ENCODE measurements at regions not wholly inside any gene's neighbourhood (a gene's known extent, or its start where the extent isn't known, plus 50 kb on each side); places are given as distances from the start of the nearest gene placed in this dataset.

DNA sequence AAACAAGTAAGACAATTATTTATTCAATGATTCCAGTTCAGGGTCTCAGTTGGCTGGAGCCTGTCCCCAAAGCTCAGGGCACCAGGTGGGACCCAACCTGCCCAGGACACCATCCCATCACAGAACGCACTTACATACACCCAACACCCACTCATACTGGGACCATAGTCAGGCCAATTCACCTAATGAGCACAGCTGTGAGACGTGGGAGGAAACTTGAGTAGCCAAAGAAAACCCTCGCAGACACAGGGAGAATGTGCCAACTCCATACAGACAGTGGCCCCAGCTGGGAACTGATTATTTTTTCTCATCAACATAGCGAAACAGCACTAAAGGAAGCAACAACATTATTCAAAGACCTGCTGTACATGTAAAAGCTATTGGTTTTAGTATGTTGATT, 58.6 kb upstream of the DOK5 start:
- H3K27me3 Mint-ChIP-seq (ENCODE audit: low read depth in 3 of 3) = peaks cover 1 to 3% (median 2%) of the 10 kb centered on the region in 3 donors
- H3K27me3 ChIP-seq (ENCODE audit: control insufficient read depth in 2 of 2, insufficient read depth in 2 of 2, low read length in 2 of 2) = no peaks in the 10 kb centered on the region
- WGBS (ENCODE audit: insufficient coverage) = 83% methylated on average over 1 of the region's 4 CpGs

DNA sequence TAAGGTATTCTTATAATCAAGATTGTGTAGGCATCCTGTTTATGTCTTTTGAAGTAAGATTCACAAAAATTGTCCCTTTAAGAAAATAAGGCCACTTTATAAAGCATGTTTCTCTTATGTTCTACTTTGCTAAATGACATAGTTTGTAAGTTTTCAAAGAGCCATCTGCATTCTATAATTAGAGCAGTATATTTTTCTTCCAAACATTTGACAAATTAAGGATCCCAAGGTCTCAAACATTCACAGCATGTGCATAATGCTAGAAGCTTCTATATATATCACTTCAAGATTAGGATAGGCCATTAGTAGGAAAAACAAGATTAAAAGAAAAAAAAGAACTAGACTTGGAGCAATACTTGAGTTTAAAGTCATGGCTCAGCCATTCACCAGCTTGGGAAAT, 55.9 kb upstream of the DOK5 start:
- Histone ChIP-seq H3K27ac (ENCODE audit: low read depth in 1 of 2, low read length in 2 of 2) (no peak overlapping the region), H2AFZ (ENCODE audit: insufficient read depth, low read depth, low read length, poor library complexity, severe bottlenecking) (no peak overlapping the region), H3K79me2 (ENCODE audit: insufficient read depth, low read length) (no peaks in the 10 kb centered on the region), H3K4me1 (ENCODE audit: control insufficient read depth in 1 of 2, insufficient read depth in 2 of 2, low read length in 2 of 2) (no peaks in the 10 kb centered on the region), H3K4me2 (replicated peaks; ENCODE audit: extremely low read depth, low read length, poor library complexity, severe bottlenecking) (no peak overlapping the region), H3K4me3 (replicated peaks in 1 of 3; ENCODE audit: low read depth in 2 of 3, low read length in 3 of 3) (no peak overlapping the region), H3K36me3 (replicated peaks in 1 of 2; ENCODE audit: control insufficient read depth in 1 of 2, insufficient read depth in 2 of 2, low read length in 2 of 2) (no peaks in the 10 kb centered on the region), H3K9ac (ENCODE audit: insufficient read depth, low read length, poor library complexity, severe bottlenecking) (no peak overlapping the region), H3K27me3 (ENCODE audit: control insufficient read depth in 2 of 2, insufficient read depth in 2 of 2, low read length in 2 of 2) (no peaks in the 10 kb centered on the region), H3K9me3 (replicated peaks in 1 of 2; ENCODE audit: control insufficient read depth in 1 of 2, insufficient read depth in 1 of 2, low read length in 2 of 2) (peaks cover 4 to 7% of the 10 kb centered on the region in 2 donors), H4K20me1 (ENCODE audit: insufficient read depth, low read length) (no peaks in the 10 kb centered on the region)
- Mint-ChIP-seq H3K27ac (no peak overlapping the region), H3K27me3 (ENCODE audit: low read depth in 3 of 3) (peaks cover 0 to 1% (median 0%) of the 10 kb centered on the region in 3 donors), H3K9me3 (peaks cover 2 to 11% (median 7%) of the 10 kb centered on the region in 7 donors), H3K4me3 (no peak overlapping the region), H3K4me1 (no peaks in the 10 kb centered on the region), H3K36me3 (no peaks in the 10 kb centered on the region)
- intact Hi-C loops (cut with micrococcal nuclease) = no loop called here
- TF ChIP-seq, protein P1, sequence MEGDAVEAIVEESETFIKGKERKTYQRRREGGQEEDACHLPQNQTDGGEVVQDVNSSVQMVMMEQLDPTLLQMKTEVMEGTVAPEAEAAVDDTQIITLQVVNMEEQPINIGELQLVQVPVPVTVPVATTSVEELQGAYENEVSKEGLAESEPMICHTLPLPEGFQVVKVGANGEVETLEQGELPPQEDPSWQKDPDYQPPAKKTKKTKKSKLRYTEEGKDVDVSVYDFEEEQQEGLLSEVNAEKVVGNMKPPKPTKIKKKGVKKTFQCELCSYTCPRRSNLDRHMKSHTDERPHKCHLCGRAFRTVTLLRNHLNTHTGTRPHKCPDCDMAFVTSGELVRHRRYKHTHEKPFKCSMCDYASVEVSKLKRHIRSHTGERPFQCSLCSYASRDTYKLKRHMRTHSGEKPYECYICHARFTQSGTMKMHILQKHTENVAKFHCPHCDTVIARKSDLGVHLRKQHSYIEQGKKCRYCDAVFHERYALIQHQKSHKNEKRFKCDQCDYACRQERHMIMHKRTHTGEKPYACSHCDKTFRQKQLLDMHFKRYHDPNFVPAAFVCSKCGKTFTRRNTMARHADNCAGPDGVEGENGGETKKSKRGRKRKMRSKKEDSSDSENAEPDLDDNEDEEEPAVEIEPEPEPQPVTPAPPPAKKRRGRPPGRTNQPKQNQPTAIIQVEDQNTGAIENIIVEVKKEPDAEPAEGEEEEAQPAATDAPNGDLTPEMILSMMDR (IDR thresholded peaks at IDR 0.05) = no peak
- DNase-seq = no peak

More for the DNA sequence above, 58.6 kb upstream of the DOK5 start:
- DNase-seq = no peak
- H3K9me3 ChIP-seq (replicated peaks in 1 of 2; ENCODE audit: control insufficient read depth in 1 of 2, insufficient read depth in 1 of 2, low read length in 2 of 2) = no peaks in the 10 kb centered on the region
- no peaks in the 10 kb centered on the region for H3K79me2 ChIP-seq (ENCODE audit: insufficient read depth, low read length)
- no peaks in the 10 kb centered on the region for H3K4me1 ChIP-seq (ENCODE audit: control insufficient read depth in 1 of 2, insufficient read depth in 2 of 2, low read length in 2 of 2)
- H3K4me1 Mint-ChIP-seq = no peaks in the 10 kb centered on the region
- no peak overlapping the region for H2AFZ ChIP-seq (ENCODE audit: insufficient read depth, low read depth, low read length, poor library complexity, severe bottlenecking)
- no peaks in the 10 kb centered on the region for H3K36me3 Mint-ChIP-seq
- no peak overlapping the region for H3K4me3 ChIP-seq (replicated peaks in 1 of 3; ENCODE audit: low read depth in 2 of 3, low read length in 3 of 3)
- no peak overlapping the region for H3K27ac ChIP-seq (ENCODE audit: low read depth in 1 of 2, low read length in 2 of 2)
- intact Hi-C loops (cut with micrococcal nuclease) = no loop called here
- no peak overlapping the region for H3K27ac Mint-ChIP-seq
- no peak overlapping the region for H3K9ac ChIP-seq (ENCODE audit: insufficient read depth, low read length, poor library complexity, severe bottlenecking)
- peaks cover 0 to 6% (median 2%) of the 10 kb centered on the region in 7 donors for H3K9me3 Mint-ChIP-seq
- no peak overlapping the region for H3K4me3 Mint-ChIP-seq
- no peaks in the 10 kb centered on the region for H3K36me3 ChIP-seq (replicated peaks in 1 of 2; ENCODE audit: control insufficient read depth in 1 of 2, insufficient read depth in 2 of 2, low read length in 2 of 2)
- TF ChIP-seq, protein P1 (IDR thresholded peaks at IDR 0.05) = no peak
- no peaks in the 10 kb centered on the region for H4K20me1 ChIP-seq (ENCODE audit: insufficient read depth, low read length)
- no peak overlapping the region for H3K4me2 ChIP-seq (replicated peaks; ENCODE audit: extremely low read depth, low read length, poor library complexity, severe bottlenecking)

All from CD14-positive monocyte (primary cell).